ENCODE measurements at regions not wholly inside any gene's neighbourhood (a gene's known extent, or its start where the extent isn't known, plus 50 kb on each side); places are given as distances from the start of the nearest gene placed in this dataset.

GRCh38 chr14:66137081-66137480, 349.1 kb upstream of the CCDC196 start:
- TF ChIP-seq POLR2A (IDR thresholded peaks at IDR 0.05; ENCODE audit: low read depth, low read length), result no peak
- no peak for TF ChIP-seq POLR2AphosphoS5 (IDR thresholded peaks at IDR 0.05; ENCODE audit: low read depth, low read length)

Measured in GM12891 (cell line).